ENCODE measurements at regions not wholly inside any gene's neighbourhood (a gene's known extent, or its start where the extent isn't known, plus 50 kb on each side); places are given as distances from the start of the nearest gene placed in this dataset.

GRCh38 chr3:165455793-165456192 lies 259.6 kb upstream of the SLITRK3 start:
- no peak overlapping the region for H3K27ac ChIP-seq (ENCODE audit: low read depth, low read length)
- H3K4me1 Mint-ChIP-seq = no peaks in the 10 kb centered on the region
- no peaks in the 10 kb centered on the region for H3K27me3 Mint-ChIP-seq (ENCODE audit: insufficient read depth)
- H3K9ac ChIP-seq (ENCODE audit: extremely low read depth, low read length, poor library complexity, severe bottlenecking) = no peak overlapping the region
- no peaks in the 10 kb centered on the region for H3K9me3 ChIP-seq (ENCODE audit: control insufficient read depth, low read length)
- WGBS, 2 experiments (ENCODE audit: insufficient coverage in 1 of 2, insufficient read length in 1 of 2) = 85 to 93% methylated on average over 2 to 3 of the region's 3 CpGs
- no peaks in the 10 kb centered on the region for H3K27me3 ChIP-seq (ENCODE audit: control insufficient read depth, insufficient read depth, low read length, poor library complexity, severe bottlenecking)
- H3K36me3 ChIP-seq (ENCODE audit: control insufficient read depth, insufficient read depth, low read length) = no peaks in the 10 kb centered on the region
- no peak for DNase-seq
- no peak overlapping the region for H3K4me3 ChIP-seq (ENCODE audit: low read length)
- no peak for TF ChIP-seq CTCF (conservative IDR thresholded peaks at IDR 0.05)
- peaks cover 6% of the 10 kb centered on the region for H3K9me3 Mint-ChIP-seq
- no peaks in the 10 kb centered on the region for H3K36me3 Mint-ChIP-seq (ENCODE audit: low read depth)
- no peaks in the 10 kb centered on the region for H3K4me1 ChIP-seq (ENCODE audit: control insufficient read depth, insufficient read depth, low read length)
- no peak overlapping the region for H3K27ac Mint-ChIP-seq
- H3K4me3 Mint-ChIP-seq = no peak overlapping the region

GRCh38 chr3:165455360-165455759 lies 259.2 kb upstream of the SLITRK3 start:
- Histone ChIP-seq H3K4me3 (ENCODE audit: low read length) (no peak overlapping the region), H3K9ac (ENCODE audit: extremely low read depth, low read length, poor library complexity, severe bottlenecking) (no peak overlapping the region), H3K9me3 (ENCODE audit: control insufficient read depth, low read length) (no peaks in the 10 kb centered on the region), H3K36me3 (ENCODE audit: control insufficient read depth, insufficient read depth, low read length) (no peaks in the 10 kb centered on the region), H3K27me3 (ENCODE audit: control insufficient read depth, insufficient read depth, low read length, poor library complexity, severe bottlenecking) (no peaks in the 10 kb centered on the region), H3K4me1 (ENCODE audit: control insufficient read depth, insufficient read depth, low read length) (no peaks in the 10 kb centered on the region), H3K27ac (ENCODE audit: low read depth, low read length) (no peak overlapping the region)
- Mint-ChIP-seq H3K4me1 (no peaks in the 10 kb centered on the region), H3K27ac (no peak overlapping the region), H3K27me3 (ENCODE audit: insufficient read depth) (no peaks in the 10 kb centered on the region), H3K9me3 (peaks cover 6% of the 10 kb centered on the region), H3K4me3 (no peak overlapping the region), H3K36me3 (ENCODE audit: low read depth) (no peaks in the 10 kb centered on the region)
- 82 to 100% methylated on average over 2 of the region's 2 CpGs for WGBS, 2 experiments (ENCODE audit: insufficient coverage in 1 of 2, insufficient read length in 1 of 2)
- no peak for DNase-seq
- no peak for TF ChIP-seq CTCF (conservative IDR thresholded peaks at IDR 0.05)

GRCh38 chr3:165451371-165452070 lies 255.3 kb upstream of the SLITRK3 start:
- WGBS, 2 experiments (ENCODE audit: insufficient coverage in 1 of 2, insufficient read length in 1 of 2) = 92 to 94% methylated on average over 2 to 4 of the region's 4 CpGs

More at GRCh38 chr3:165451371-165452070, 255.3 kb upstream of the SLITRK3 start:
- Mint-ChIP-seq H3K4me1 (peaks cover 6% of the 10 kb centered on the region), H3K27ac (no peak overlapping the region), H3K9me3 (peaks cover 6% of the 10 kb centered on the region), H3K36me3 (ENCODE audit: low read depth) (no peaks in the 10 kb centered on the region), H3K4me3 (no peak overlapping the region), H3K27me3 (ENCODE audit: insufficient read depth) (no peaks in the 10 kb centered on the region)
- Histone ChIP-seq H3K27ac (ENCODE audit: low read depth, low read length) (no peak overlapping the region), H3K9ac (ENCODE audit: extremely low read depth, low read length, poor library complexity, severe bottlenecking) (no peak overlapping the region), H3K4me3 (ENCODE audit: low read length) (no peak overlapping the region), H3K4me1 (ENCODE audit: control insufficient read depth, insufficient read depth, low read length) (no peaks in the 10 kb centered on the region), H3K9me3 (ENCODE audit: control insufficient read depth, low read length) (no peaks in the 10 kb centered on the region), H3K27me3 (ENCODE audit: control insufficient read depth, insufficient read depth, low read length, poor library complexity, severe bottlenecking) (no peaks in the 10 kb centered on the region), H3K36me3 (ENCODE audit: control insufficient read depth, insufficient read depth, low read length) (no peaks in the 10 kb centered on the region)
- DNase-seq = no peak
- TF ChIP-seq CTCF (conservative IDR thresholded peaks at IDR 0.05) = no peak
